IPS-20b (cell line): ENCODE measurements at regions not wholly inside any gene's neighbourhood (a gene's known extent, or its start where the extent isn't known, plus 50 kb on each side); places are given as distances from the start of the nearest gene placed in this dataset.

ENCODE experiments used
- H3K27ac ChIP-seq: one replicate; pipeline ENCODE4 v1.5.1; 2013; ENCODE audit warnings: low read length
- H3K27me3 ChIP-seq: 2 replicates; pipeline ENCODE4 v1.6.1; 2013; ENCODE audit warnings: mild to moderate bottlenecking, low read length, inconsistent platforms; ENCODE audit not compliant: insufficient read depth
- H3K36me3 ChIP-seq: 2 replicates; pipeline ENCODE4 v1.6.1; 2013; ENCODE audit warnings: low read depth, mild to moderate bottlenecking, inconsistent platforms, low read length, moderate library complexity; ENCODE audit not compliant: insufficient read depth
- H3K4me1 ChIP-seq: 2 replicates; pipeline ENCODE4 v1.6.1; 2013; ENCODE audit warnings: mild to moderate bottlenecking, control low read depth, inconsistent platforms, low read length, moderate library complexity; ENCODE audit not compliant: insufficient read depth
- H3K4me3 ChIP-seq: 2 replicates; pipeline ENCODE4 v1.5.1; 2013; ENCODE audit warnings: mild to moderate bottlenecking, low read length, inconsistent platforms
- H3K9ac ChIP-seq: 2 replicates; pipeline ENCODE4 v1.6.1; 2013; ENCODE audit warnings: low read depth, mild to moderate bottlenecking, inconsistent platforms, low read length, moderate library complexity
- H3K9me3 ChIP-seq: 2 replicates; pipeline ENCODE4 v1.6.1; 2013; ENCODE audit warnings: mild to moderate bottlenecking, low read depth, low read length, inconsistent platforms; ENCODE audit not compliant: insufficient read depth

- no peak overlapping the region for H3K27ac ChIP-seq
- no peaks in the 10 kb centered on the region for H3K9me3 ChIP-seq
Measured at GRCh38 chr7:85328456-85328998, 141.7 kb upstream of the SEMA3D start.

GRCh38 chr7:85324145-85324799, 137.4 kb upstream of the SEMA3D start:
- Histone ChIP-seq H3K9ac (no peak overlapping the region), H3K4me3 (no peak overlapping the region), H3K4me1 (no peaks in the 10 kb centered on the region), H3K9me3 (no peaks in the 10 kb centered on the region), H3K27me3 (no peaks in the 10 kb centered on the region), H3K27ac (no peak overlapping the region), H3K36me3 (no peaks in the 10 kb centered on the region)

More at GRCh38 chr7:85328456-85328998, 141.7 kb upstream of the SEMA3D start:
- Histone ChIP-seq H3K36me3 (no peaks in the 10 kb centered on the region), H3K9ac (no peak overlapping the region), H3K4me3 (no peak overlapping the region), H3K4me1 (no peaks in the 10 kb centered on the region), H3K27me3 (no peaks in the 10 kb centered on the region)

- H3K4me3 ChIP-seq, result no peak overlapping the region
- no peaks in the 10 kb centered on the region for H3K36me3 ChIP-seq
- H3K4me1 ChIP-seq, result no peaks in the 10 kb centered on the region
- no peak overlapping the region for H3K9ac ChIP-seq
- no peaks in the 10 kb centered on the region for H3K9me3 ChIP-seq
- no peak overlapping the region for H3K27ac ChIP-seq
- no peaks in the 10 kb centered on the region for H3K27me3 ChIP-seq
Measured at GRCh38 chr7:85322252-85322651, 135.4 kb upstream of the SEMA3D start.

GRCh38 chr7:85320699-85321476, 134.0 kb upstream of the SEMA3D start:
- Histone ChIP-seq H3K4me1 (no peaks in the 10 kb centered on the region), H3K9me3 (no peaks in the 10 kb centered on the region), H3K27ac (no peak overlapping the region), H3K27me3 (no peaks in the 10 kb centered on the region), H3K9ac (no peak overlapping the region), H3K4me3 (no peak overlapping the region), H3K36me3 (no peaks in the 10 kb centered on the region)

DNA sequence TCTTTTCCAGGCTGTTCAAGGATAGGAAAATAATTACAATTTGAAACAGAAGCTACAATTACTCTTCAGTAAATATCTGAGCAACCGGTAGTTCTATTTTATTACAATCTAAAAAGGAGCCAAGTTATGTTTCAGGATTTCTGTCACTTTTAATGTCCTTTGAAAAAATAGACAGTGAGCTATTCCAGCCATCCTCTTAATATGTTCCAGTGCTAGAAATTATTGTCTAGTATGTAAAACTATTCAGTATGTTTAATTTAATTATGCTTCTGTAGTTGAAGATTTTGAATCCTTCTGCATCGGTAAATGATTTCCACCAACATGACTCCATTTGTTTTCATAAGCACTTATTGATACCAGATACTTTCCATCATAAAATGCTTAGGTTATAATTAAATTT, 129.6 kb upstream of the SEMA3D start:
- Histone ChIP-seq H3K9me3 (no peaks in the 10 kb centered on the region), H3K4me3 (no peak overlapping the region), H3K27ac (no peak overlapping the region), H3K9ac (no peak overlapping the region), H3K27me3 (no peaks in the 10 kb centered on the region), H3K36me3 (no peaks in the 10 kb centered on the region), H3K4me1 (no peaks in the 10 kb centered on the region)

DNA sequence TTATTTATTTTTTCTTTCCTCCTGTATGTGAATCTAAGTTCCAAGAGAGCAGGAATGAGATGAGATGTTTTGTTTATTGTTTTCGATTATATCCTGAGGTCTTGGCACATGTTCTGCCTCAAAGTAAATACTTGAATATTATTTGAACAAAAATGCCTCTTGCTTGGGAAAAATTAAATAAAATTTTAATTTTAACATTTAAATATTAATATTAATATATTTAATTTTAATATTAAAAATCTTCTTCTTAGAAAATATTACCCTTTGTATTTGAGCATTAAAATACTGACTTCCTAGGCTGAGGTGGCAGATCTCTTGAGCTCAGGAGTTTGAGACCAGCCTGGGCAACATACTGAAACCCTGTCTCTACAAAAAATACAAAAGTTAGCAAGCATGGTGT, 123.4 kb upstream of the SEMA3D start:
- Histone ChIP-seq H3K27ac (no peak overlapping the region), H3K27me3 (no peaks in the 10 kb centered on the region), H3K9ac (no peak overlapping the region), H3K36me3 (no peaks in the 10 kb centered on the region), H3K4me1 (no peaks in the 10 kb centered on the region), H3K4me3 (no peak overlapping the region), H3K9me3 (no peaks in the 10 kb centered on the region; the same call in 1 of the 2 replicates)

DNA sequence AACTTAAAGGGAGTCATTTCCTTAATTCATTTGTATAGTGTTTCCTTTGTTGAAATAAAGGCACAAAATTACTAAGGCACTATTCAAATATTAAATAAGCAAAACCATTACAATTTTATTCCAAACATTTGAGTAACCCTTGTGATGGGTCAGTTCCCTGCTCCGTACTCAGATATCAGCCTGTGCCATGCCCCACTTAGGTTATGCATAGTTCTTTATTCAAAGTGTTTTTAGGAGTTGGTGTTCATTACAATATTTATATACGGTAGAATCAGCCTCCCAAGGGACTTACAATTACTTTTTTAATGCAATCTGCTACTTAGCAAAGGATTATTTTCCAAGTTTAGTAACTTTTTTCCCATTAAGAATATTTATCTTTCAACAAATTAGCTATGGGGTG, 119.3 kb upstream of the SEMA3D start:
- Histone ChIP-seq H3K9ac (no peak overlapping the region), H3K9me3 (no peaks in the 10 kb centered on the region; the same call in 1 of the 2 replicates), H3K27ac (no peak overlapping the region), H3K4me1 (no peaks in the 10 kb centered on the region), H3K27me3 (no peaks in the 10 kb centered on the region), H3K36me3 (no peaks in the 10 kb centered on the region), H3K4me3 (no peak overlapping the region)

DNA sequence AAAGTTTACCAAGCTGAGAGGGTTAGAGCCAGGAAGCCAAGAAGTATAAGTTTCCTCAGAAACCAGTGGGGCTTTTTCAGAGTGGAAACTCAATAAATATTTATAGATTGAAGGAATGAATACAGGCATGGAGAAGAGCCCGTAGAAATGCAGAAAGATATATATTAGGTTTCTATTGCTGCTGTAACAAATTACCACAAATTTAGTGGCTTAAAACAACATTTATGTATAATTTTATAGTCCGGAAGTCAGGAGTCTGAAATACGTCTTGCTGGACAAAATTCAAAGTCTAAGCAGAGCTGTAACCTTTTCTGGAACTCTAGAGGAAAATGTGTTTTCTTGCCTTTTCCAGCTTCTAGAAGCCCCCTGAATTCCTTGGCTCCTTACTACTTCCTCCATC, 107.3 kb upstream of the SEMA3D start:
- no peak overlapping the region for H3K4me3 ChIP-seq
- no peak overlapping the region for H3K27ac ChIP-seq
- peaks cover 10% of the 10 kb centered on the region; the same call in 1 of the 2 replicates for H3K4me1 ChIP-seq
- no peaks in the 10 kb centered on the region for H3K9me3 ChIP-seq
- H3K36me3 ChIP-seq, result no peaks in the 10 kb centered on the region
- no peaks in the 10 kb centered on the region for H3K27me3 ChIP-seq
- no peak overlapping the region for H3K9ac ChIP-seq

DNA sequence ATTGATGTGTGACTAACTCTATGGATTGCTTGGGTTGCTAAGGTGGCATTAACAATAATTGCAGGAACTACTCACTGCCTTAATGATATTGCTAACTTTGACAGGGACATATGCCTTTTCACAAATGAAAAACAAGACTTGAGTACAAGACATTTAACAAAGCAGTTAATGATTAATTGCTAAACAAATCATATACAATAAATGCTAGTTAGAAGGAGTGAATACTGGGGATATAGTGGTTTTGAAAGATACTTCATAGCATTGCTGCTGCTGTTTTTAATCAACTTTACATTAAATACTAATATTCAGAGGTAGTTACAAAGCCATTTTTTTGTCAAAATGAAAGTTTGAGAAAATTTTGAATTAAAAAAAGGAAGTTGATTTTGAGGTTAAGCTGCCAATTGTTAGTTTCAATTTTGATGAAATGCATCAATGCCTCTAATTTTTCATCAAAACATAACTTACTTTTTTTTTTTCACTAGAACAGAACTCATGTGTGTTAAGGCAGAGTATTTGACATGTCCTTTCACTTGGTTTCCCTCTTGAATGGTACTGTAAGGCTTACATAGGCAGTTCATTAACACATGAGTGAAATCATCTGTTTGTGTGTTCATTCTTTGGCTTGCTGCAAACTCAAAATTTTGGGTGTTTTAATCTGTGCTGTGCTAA, 106.2 kb upstream of the SEMA3D start:
- Histone ChIP-seq H3K9ac (no peak overlapping the region), H3K27me3 (no peaks in the 10 kb centered on the region), H3K9me3 (no peaks in the 10 kb centered on the region), H3K36me3 (no peaks in the 10 kb centered on the region), H3K27ac (no peak overlapping the region), H3K4me3 (no peak overlapping the region), H3K4me1 (peaks cover 10% of the 10 kb centered on the region; the same call in 1 of the 2 replicates)

DNA sequence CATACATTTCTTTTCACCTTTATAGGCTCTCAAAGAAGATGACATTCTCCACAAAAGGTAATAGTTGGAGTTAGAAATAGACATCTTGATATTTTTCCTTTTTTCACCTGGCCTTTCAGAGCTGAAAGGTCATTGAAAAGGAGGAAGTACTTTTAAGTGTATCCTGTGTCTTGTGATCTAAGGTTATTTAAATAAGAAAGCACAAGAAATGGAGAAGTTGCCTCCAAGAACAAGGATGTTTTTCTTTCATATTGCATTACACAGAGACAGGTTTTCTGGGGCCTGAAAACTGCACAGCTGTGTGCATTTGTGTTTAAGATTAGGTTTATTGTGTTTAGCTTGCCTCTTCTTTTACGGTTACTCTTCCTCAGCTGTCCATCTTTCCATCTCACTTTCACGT, 103.4 kb upstream of the SEMA3D start:
- H3K9me3 ChIP-seq, result no peaks in the 10 kb centered on the region
- no peaks in the 10 kb centered on the region for H3K27me3 ChIP-seq
- no peak overlapping the region for H3K4me3 ChIP-seq
- no peak overlapping the region for H3K27ac ChIP-seq
- H3K36me3 ChIP-seq, result no peaks in the 10 kb centered on the region
- peaks cover 16% of the 10 kb centered on the region; the same call in 1 of the 2 replicates for H3K4me1 ChIP-seq
- H3K9ac ChIP-seq, result no peak overlapping the region

DNA sequence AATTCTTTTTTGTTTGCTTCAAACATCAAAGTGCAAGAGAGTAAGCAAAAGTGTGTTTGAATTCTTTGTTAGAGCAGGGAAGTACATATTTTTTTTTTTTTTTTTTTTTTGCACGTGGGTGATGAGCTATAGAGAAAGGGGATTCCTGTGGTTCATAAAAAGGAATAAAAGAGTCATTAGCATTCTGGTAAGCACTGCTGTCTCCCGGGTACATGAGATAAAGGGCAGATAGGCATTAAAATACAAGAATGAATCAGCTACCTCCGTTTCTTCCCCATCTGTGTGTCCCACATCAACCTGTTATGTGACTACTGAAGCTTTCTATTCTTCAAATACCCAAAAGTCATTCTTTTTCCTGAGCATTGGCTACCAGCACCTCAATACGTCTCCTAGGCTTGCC, 102.4 kb upstream of the SEMA3D start:
- H3K4me1 ChIP-seq, result peaks cover 16% of the 10 kb centered on the region; the same call in 1 of the 2 replicates
- H3K9ac ChIP-seq, result no peak overlapping the region
- H3K4me3 ChIP-seq, result no peak overlapping the region
- no peak overlapping the region for H3K27ac ChIP-seq
- H3K9me3 ChIP-seq, result no peaks in the 10 kb centered on the region
- H3K27me3 ChIP-seq, result no peaks in the 10 kb centered on the region
- no peaks in the 10 kb centered on the region for H3K36me3 ChIP-seq
